ENCODE measurements at regions not wholly inside any gene's neighbourhood (a gene's known extent, or its start where the extent isn't known, plus 50 kb on each side); places are given as distances from the start of the nearest gene placed in this dataset.

DNA sequence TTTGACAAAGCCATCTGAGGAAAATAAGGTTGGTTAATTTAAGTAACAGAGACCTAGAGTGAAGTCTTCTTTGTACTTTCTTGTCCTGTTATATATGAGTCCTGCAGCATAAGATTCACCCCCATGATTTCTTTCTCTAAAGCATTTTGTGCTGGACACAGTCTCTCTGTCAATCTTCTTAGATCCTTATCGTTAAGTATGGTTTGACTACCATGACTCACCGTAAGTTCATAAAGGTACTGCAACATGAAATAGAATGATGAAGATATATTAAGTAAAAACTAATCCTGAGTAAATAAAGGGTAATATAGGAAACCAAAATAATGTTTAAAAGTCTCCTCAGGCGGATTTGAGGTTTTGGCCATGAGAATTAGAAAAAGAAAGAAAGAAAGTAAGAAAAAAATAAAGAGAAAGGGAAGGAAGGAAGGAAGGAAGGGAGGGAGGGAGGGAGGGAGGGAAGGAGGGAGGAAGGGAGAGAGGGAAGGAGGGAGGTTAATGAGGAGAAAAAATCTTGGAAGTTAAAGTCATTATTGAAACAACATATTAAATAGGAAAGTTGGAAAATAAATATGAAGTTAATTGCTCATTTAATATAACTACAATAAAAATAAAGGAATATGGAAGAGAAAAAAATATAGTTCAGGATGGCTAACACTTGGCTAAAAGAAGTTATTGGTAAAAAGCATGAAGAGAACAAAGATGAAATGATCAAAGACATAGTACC is 980.3 kb upstream of the CDH2 start:
- TF ChIP-seq, protein P1, sequence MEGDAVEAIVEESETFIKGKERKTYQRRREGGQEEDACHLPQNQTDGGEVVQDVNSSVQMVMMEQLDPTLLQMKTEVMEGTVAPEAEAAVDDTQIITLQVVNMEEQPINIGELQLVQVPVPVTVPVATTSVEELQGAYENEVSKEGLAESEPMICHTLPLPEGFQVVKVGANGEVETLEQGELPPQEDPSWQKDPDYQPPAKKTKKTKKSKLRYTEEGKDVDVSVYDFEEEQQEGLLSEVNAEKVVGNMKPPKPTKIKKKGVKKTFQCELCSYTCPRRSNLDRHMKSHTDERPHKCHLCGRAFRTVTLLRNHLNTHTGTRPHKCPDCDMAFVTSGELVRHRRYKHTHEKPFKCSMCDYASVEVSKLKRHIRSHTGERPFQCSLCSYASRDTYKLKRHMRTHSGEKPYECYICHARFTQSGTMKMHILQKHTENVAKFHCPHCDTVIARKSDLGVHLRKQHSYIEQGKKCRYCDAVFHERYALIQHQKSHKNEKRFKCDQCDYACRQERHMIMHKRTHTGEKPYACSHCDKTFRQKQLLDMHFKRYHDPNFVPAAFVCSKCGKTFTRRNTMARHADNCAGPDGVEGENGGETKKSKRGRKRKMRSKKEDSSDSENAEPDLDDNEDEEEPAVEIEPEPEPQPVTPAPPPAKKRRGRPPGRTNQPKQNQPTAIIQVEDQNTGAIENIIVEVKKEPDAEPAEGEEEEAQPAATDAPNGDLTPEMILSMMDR (tag by site-specific recombination; IDR thresholded peaks at IDR 0.05): no peak
- no peak for TF ChIP-seq ZNF248 (tag by site-specific recombination; IDR thresholded peaks at IDR 0.05)
- TF ChIP-seq, protein P2, sequence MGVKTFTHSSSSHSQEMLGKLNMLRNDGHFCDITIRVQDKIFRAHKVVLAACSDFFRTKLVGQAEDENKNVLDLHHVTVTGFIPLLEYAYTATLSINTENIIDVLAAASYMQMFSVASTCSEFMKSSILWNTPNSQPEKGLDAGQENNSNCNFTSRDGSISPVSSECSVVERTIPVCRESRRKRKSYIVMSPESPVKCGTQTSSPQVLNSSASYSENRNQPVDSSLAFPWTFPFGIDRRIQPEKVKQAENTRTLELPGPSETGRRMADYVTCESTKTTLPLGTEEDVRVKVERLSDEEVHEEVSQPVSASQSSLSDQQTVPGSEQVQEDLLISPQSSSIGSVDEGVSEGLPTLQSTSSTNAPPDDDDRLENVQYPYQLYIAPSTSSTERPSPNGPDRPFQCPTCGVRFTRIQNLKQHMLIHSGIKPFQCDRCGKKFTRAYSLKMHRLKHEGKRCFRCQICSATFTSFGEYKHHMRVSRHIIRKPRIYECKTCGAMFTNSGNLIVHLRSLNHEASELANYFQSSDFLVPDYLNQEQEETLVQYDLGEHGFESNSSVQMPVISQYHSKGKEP (tag by site-specific recombination; IDR thresholded peaks at IDR 0.05): no peak
- TF ChIP-seq SP2 (tag by site-specific recombination; IDR thresholded peaks at IDR 0.05): no peak
- TF ChIP-seq, protein P3, sequence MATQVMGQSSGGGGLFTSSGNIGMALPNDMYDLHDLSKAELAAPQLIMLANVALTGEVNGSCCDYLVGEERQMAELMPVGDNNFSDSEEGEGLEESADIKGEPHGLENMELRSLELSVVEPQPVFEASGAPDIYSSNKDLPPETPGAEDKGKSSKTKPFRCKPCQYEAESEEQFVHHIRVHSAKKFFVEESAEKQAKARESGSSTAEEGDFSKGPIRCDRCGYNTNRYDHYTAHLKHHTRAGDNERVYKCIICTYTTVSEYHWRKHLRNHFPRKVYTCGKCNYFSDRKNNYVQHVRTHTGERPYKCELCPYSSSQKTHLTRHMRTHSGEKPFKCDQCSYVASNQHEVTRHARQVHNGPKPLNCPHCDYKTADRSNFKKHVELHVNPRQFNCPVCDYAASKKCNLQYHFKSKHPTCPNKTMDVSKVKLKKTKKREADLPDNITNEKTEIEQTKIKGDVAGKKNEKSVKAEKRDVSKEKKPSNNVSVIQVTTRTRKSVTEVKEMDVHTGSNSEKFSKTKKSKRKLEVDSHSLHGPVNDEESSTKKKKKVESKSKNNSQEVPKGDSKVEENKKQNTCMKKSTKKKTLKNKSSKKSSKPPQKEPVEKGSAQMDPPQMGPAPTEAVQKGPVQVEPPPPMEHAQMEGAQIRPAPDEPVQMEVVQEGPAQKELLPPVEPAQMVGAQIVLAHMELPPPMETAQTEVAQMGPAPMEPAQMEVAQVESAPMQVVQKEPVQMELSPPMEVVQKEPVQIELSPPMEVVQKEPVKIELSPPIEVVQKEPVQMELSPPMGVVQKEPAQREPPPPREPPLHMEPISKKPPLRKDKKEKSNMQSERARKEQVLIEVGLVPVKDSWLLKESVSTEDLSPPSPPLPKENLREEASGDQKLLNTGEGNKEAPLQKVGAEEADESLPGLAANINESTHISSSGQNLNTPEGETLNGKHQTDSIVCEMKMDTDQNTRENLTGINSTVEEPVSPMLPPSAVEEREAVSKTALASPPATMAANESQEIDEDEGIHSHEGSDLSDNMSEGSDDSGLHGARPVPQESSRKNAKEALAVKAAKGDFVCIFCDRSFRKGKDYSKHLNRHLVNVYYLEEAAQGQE (tag by site-specific recombination; IDR thresholded peaks at IDR 0.05): no peak
- no peak for TF ChIP-seq BCL11A (tag by site-specific recombination; IDR thresholded peaks at IDR 0.05; ENCODE audit: low read depth)
- TF ChIP-seq, protein P4, sequence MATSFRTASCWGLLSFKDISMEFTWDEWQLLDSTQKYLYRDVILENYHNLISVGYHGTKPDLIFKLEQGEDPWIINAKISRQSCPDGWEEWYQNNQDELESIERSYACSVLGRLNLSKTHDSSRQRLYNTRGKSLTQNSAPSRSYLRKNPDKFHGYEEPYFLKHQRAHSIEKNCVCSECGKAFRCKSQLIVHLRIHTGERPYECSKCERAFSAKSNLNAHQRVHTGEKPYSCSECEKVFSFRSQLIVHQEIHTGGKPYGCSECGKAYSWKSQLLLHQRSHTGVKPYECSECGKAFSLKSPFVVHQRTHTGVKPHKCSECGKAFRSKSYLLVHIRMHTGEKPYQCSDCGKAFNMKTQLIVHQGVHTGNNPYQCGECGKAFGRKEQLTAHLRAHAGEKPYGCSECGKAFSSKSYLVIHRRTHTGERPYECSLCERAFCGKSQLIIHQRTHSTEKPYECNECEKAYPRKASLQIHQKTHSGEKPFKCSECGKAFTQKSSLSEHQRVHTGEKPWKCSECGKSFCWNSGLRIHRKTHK (tag by site-specific recombination; IDR thresholded peaks at IDR 0.05): no peak
- TF ChIP-seq, protein P5, sequence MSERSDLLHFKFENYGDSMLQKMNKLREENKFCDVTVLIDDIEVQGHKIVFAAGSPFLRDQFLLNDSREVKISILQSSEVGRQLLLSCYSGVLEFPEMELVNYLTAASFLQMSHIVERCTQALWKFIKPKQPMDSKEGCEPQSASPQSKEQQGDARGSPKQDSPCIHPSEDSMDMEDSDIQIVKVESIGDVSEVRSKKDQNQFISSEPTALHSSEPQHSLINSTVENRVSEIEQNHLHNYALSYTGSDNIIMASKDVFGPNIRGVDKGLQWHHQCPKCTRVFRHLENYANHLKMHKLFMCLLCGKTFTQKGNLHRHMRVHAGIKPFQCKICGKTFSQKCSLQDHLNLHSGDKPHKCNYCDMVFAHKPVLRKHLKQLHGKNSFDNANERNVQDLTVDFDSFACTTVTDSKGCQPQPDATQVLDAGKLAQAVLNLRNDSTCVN (tag by site-specific recombination; optimal IDR thresholded peaks at IDR 0.05): no peak
- no peak for TF ChIP-seq ZNF302 (tag by site-specific recombination; IDR thresholded peaks at IDR 0.05; ENCODE audit: low read depth)
- TF ChIP-seq YY1 (tag by site-specific recombination; IDR thresholded peaks at IDR 0.05): no peak
